ENCODE measurements at regions not wholly inside any gene's neighbourhood (a gene's known extent, or its start where the extent isn't known, plus 50 kb on each side); places are given as distances from the start of the nearest gene placed in this dataset.
"Not testable (repeated sequence)": the region's sequence is repeated elsewhere in the genome, so short reads cannot be mapped to it uniquely, and the experiment has no call there.

DNA sequence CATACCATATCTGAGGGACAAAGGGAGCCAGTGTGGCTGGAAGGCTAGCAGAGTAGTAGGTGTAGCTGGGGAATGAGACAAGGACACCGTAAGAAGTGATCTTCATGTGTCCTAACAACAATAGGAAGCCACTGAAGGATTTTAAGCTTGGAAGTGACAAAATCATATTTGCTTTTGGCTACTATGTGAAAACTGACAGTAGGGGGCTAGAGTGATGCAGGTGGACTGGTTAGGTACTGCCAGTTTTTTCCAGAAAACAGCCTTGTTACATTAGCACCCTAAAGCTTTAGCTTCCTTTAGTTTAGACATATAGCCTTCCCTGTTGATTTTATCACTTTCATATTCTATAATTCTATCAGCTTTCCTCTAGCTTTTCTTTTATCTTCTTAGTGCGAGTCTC is 637.1 kb downstream of the ANKRD7 start:
- no peak for TF ChIP-seq POLR2AphosphoS5 (IDR thresholded peaks at IDR 0.05)
- TF ChIP-seq, protein P1, sequence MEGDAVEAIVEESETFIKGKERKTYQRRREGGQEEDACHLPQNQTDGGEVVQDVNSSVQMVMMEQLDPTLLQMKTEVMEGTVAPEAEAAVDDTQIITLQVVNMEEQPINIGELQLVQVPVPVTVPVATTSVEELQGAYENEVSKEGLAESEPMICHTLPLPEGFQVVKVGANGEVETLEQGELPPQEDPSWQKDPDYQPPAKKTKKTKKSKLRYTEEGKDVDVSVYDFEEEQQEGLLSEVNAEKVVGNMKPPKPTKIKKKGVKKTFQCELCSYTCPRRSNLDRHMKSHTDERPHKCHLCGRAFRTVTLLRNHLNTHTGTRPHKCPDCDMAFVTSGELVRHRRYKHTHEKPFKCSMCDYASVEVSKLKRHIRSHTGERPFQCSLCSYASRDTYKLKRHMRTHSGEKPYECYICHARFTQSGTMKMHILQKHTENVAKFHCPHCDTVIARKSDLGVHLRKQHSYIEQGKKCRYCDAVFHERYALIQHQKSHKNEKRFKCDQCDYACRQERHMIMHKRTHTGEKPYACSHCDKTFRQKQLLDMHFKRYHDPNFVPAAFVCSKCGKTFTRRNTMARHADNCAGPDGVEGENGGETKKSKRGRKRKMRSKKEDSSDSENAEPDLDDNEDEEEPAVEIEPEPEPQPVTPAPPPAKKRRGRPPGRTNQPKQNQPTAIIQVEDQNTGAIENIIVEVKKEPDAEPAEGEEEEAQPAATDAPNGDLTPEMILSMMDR (IDR thresholded peaks at IDR 0.05): no peak
- TF ChIP-seq EP300 (IDR thresholded peaks at IDR 0.05): no peak
- no peak for TF ChIP-seq POLR2A (IDR thresholded peaks at IDR 0.05)
- no peaks in the 10 kb centered on the region for H3K36me3 ChIP-seq
- H3K27ac ChIP-seq: no peak overlapping the region
- no peaks in the 10 kb centered on the region for H3K27me3 ChIP-seq
- no peaks in the 10 kb centered on the region for H3K9me3 ChIP-seq
- WGBS: 81% methylated on average over 2 of the region's 2 CpGs
- DNase-seq (ENCODE audit: low spot score in 2 of 2): no peak
- H3K4me1 ChIP-seq: no peaks in the 10 kb centered on the region
- no peak overlapping the region for H3K4me3 ChIP-seq

GRCh38 chr7:118862740-118863139 is 638.2 kb downstream of the ANKRD7 start:
- 65% methylated on average over 1 of the region's 1 CpG for WGBS

DNA sequence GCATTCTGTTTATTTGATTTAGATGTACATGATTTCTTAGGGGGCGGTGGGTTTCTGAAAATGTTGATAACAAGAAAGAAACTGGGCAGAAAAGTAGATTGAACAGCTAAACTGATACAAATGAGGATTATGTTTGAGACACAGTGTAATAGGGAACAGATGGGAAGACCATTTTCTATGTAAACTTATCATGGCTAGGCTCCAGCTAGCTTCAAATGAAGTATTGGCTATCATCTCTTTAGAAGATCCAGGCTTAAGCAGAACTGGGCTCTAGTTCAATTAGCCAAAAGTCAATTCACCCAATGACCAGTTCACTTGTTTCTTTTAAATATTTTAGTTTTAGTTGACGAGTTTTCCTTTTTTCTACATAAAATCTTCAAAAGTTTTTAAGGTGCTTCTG is 639.5 kb downstream of the ANKRD7 start:
- Histone ChIP-seq H3K9me3 (no peaks in the 10 kb centered on the region), H3K27me3 (no peaks in the 10 kb centered on the region), H3K27ac (no peak overlapping the region), H3K4me3 (no peak overlapping the region), H3K4me1 (no peaks in the 10 kb centered on the region), H3K36me3 (no peaks in the 10 kb centered on the region)
- WGBS: 65% methylated on average over 2 of the region's 2 CpGs
- TF ChIP-seq POLR2A (IDR thresholded peaks at IDR 0.05) (no peak), EP300 (IDR thresholded peaks at IDR 0.05) (no peak), POLR2AphosphoS5 (IDR thresholded peaks at IDR 0.05) (no peak)
- TF ChIP-seq, protein P1 (IDR thresholded peaks at IDR 0.05): no peak
- DNase-seq (ENCODE audit: low spot score in 2 of 2): no peak

More at GRCh38 chr7:118862740-118863139, 638.2 kb downstream of the ANKRD7 start:
- DNase-seq (ENCODE audit: low spot score in 2 of 2): no peak
- no peaks in the 10 kb centered on the region for H3K4me1 ChIP-seq
- H3K27me3 ChIP-seq: no peaks in the 10 kb centered on the region
- H3K9me3 ChIP-seq: no peaks in the 10 kb centered on the region
- H3K36me3 ChIP-seq: no peaks in the 10 kb centered on the region
- H3K4me3 ChIP-seq: no peak overlapping the region
- TF ChIP-seq POLR2AphosphoS5 (IDR thresholded peaks at IDR 0.05) (no peak), POLR2A (IDR thresholded peaks at IDR 0.05) (no peak), EP300 (IDR thresholded peaks at IDR 0.05) (no peak)
- TF ChIP-seq, protein P1 (IDR thresholded peaks at IDR 0.05): no peak
- no peak overlapping the region for H3K27ac ChIP-seq

DNA sequence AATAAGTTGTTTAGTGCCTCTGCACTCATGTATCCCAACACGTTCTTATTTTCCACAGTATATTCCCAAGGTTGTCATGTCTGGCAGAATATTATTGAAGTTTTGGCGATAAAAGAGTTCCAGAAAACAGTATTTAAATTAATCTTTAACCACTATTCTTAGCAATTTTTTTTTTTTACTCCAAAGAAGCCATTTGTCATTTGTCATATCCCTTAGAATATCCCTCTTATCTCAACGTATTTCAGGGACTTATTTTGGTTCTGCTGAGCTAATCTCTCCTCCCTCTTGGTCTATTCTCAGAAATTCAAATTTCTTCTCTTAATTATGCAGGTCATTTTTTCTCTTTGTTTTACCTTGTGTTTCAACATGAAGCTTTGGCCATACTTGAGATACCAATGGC is 643.4 kb downstream of the ANKRD7 start:
- Histone ChIP-seq H3K4me1 (peaks cover 7% of the 10 kb centered on the region), H3K27me3 (no peaks in the 10 kb centered on the region), H3K27ac (no peak overlapping the region), H3K36me3 (no peaks in the 10 kb centered on the region), H3K9me3 (no peaks in the 10 kb centered on the region), H3K4me3 (no peak overlapping the region)
- no peak for DNase-seq (ENCODE audit: low spot score in 2 of 2)
- TF ChIP-seq EP300 (IDR thresholded peaks at IDR 0.05) (no peak), POLR2AphosphoS5 (IDR thresholded peaks at IDR 0.05) (no peak), POLR2A (IDR thresholded peaks at IDR 0.05) (no peak)
- TF ChIP-seq, protein P1 (IDR thresholded peaks at IDR 0.05): no peak
- WGBS: 69% methylated on average over 3 of the region's 3 CpGs

DNA sequence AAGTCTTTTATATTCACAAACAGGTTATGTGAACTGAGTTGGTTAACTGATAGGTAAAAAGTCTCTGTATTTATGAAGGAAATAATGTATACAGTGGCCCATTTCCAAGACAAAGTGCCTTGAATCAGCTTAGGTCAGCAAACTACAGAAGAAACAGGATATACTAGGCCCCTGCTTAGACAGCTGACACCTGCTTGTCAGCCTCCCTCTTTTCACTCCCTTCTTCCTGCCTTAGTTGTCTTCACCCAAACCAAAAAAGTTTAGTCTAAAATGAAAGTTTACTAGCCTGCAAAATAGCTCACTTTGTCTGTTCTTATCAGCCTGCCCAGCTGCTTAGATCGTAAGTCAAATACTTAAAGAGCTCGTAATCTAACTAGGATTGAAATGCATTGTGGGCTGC is 644.6 kb downstream of the ANKRD7 start:
- H3K4me3 ChIP-seq; H3K27me3 ChIP-seq; H3K9me3 ChIP-seq; H3K4me1 ChIP-seq; DNase-seq (ENCODE audit: low spot score in 2 of 2); H3K36me3 ChIP-seq; H3K27ac ChIP-seq: not testable (repeated sequence)
- WGBS: 88% methylated on average over 2 of the region's 2 CpGs

GRCh38 chr7:118870187-118870586 is 645.7 kb downstream of the ANKRD7 start:
- peaks cover 7% of the 10 kb centered on the region for H3K4me1 ChIP-seq
- TF ChIP-seq, protein P1 (IDR thresholded peaks at IDR 0.05): no peak
- TF ChIP-seq POLR2A (IDR thresholded peaks at IDR 0.05) (no peak), EP300 (IDR thresholded peaks at IDR 0.05) (no peak), POLR2AphosphoS5 (IDR thresholded peaks at IDR 0.05) (no peak)
- H3K36me3 ChIP-seq: no peaks in the 10 kb centered on the region
- H3K27ac ChIP-seq: no peak overlapping the region
- H3K9me3 ChIP-seq: no peaks in the 10 kb centered on the region
- WGBS: 76% methylated on average over 4 of the region's 4 CpGs
- no peak for DNase-seq (ENCODE audit: low spot score in 2 of 2)
- no peaks in the 10 kb centered on the region for H3K27me3 ChIP-seq
- H3K4me3 ChIP-seq: no peak overlapping the region
